ENCODE measurements at regions not wholly inside any gene's neighbourhood (a gene's known extent, or its start where the extent isn't known, plus 50 kb on each side); places are given as distances from the start of the nearest gene placed in this dataset.
"Not testable (repeated sequence)": the region's sequence is repeated elsewhere in the genome, so short reads cannot be mapped to it uniquely, and the experiment has no call there.

DNA sequence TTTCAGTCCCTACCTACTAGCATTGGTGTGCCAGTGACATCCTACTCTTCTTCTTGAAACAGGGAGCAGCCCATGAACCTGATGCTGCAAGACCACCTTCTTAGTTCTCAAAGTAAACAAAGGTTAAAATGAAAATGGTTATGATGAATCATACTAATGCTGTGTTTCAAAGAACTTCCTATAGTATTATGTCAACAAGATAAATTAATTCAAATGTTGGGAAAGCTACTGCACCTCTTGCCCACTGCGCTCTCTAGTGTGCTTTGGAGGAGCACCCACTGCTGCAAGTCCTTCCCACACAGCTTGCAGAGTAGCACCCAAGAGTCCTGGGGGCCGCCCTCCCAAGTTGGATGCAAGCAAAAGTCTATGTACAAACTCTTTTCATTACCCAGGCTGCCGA lies 81.1 kb downstream of the CD200R1L start:
- intact Hi-C loops (cut with micrococcal nuclease), result no loop called here

DNA sequence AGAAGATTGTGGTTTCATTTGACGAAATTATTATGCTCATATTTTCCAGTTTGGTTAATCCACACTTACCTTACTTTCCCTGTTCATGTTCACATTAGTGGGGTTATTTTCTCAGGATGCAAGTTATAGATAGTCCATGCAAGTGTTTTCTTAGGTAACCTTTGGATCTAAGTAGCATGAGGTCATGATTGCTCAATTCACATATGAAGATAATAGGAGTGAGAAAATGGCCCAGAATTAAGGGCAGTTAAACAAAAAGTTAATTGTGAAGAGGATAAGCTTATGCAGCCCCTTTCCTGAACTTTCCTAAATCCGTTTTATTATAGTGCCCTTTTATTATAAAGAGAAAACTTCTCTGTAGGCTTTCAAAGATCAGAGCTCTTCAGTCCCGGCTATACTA lies 83.4 kb downstream of the CD200R1L start:
- intact Hi-C loops (cut with micrococcal nuclease), result no loop called here

DNA sequence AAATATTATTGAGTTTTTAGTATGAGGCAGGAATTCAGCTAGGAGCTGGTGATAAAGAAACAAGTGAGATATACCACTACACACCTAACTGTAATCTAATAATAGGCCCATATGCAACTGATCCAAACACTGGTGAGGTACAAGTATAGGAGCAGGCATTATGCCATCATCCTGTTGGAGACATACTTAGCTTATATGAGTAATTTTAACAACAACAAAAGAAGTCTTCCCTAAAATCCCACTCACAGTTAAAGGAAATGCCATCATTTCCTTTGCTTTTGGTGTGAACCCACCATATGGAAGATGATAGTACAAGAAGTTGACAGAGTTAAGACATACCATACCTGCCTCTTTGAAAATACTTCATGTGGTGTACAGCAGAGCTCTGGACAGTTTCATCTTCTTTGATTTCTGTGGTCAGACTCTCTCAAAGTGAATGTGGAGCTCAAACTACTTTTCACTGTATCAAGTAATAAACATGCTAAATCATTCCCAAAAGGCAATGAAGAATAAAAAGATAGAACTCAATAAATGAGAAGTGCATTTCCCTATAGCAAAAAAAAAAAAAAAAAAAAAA lies 85.5 kb downstream of the CD200R1L start:
- intact Hi-C loops (cut with micrococcal nuclease), result no loop called here

DNA sequence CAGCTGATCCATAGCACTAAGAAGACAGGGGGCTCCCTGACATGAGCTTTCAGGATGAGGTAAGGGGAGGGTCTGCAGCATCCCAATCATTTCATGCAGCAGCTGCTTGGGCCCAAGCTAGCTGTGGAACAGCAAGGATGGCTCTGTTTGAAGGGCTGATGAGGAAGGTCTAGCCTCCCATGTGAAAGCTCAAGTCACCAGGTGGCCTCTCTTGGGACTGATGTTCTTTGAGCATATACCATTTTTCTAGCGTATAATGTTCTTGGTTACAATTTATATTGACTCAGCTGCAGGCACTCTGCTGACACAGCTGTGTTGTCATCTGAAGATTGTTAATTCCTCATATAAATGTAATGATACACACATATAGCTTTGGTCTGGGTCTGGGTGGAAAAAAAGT lies 87.0 kb downstream of the CD200R1L start:
- intact Hi-C loops (cut with micrococcal nuclease), result no loop called here

DNA sequence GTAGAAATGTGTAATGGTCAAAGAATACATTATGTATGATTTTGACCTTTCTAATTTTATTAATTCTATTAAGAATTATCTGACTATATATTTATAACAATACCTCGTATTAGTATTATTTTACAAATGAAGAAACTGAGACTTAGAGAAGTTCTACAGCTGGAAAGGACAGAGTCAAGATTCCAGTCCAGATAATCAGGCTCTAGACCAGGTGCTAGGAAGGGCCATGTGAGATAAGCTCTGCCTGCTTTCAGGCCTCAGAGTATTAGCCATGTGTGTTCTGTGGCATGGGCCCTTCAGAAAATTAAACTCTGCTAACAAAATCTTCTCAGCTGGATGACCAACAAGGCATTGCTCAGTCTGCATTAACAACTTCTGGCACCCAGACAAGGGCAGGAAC lies 87.5 kb downstream of the CD200R1L start:
- intact Hi-C loops (cut with micrococcal nuclease), result no loop called here

DNA sequence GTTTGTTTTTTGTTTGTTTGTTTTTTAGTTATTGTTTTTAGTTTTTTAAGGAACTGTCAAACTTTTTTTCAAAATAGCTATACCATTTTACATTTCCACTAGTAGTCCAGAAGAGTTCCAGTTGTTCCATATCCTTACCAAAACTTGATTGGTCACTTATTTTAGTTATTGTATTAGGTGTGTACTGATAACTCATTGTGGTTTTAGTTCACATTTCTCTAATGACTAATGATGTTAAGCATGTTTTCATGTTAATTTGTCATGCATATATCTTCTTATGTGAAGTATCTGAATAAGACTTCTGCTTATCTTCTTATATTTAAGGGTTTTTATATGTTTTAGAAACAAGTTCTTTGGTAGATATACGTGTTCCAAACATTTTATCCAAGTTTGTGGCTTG lies 89.5 kb downstream of the CD200R1L start:
- intact Hi-C loops (cut with micrococcal nuclease), result no loop called here

DNA sequence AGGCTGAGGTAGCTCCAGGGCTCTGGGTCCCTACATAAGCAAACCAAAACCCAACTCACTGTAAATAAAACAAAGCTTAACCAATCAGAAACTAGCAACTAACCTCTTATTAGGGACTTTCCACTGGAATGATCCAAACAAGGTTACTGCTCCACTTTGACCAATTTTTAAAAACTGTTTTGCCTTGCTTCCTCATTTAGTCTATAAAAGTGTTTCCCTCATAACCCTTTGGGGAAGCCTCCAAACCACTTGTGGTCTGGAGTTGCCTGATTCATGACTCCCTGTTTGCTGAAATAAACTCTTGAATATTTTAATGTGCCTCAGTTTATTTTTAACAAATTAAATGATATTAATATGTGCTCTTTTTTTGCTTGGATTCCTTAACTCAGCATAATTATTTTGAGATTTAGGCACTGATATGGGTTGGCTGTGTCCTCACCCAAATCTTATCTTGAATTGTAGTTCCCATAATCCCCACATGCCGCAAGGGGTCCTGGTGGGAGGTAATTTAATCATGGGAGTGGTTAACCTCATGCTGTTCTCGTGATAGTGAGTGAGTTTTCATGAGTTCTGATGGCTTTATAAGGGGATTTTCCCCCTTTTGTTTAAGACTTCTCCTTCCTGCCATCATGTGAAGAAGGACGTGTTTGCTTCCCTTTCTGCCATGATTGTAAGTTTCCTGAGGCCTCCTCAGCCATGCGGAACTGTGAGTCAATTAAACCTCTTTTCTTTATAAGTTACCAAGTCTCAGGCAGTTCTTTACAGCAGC lies 90.6 kb downstream of the CD200R1L start:
- intact Hi-C loops (cut with micrococcal nuclease), result no loop called here

DNA sequence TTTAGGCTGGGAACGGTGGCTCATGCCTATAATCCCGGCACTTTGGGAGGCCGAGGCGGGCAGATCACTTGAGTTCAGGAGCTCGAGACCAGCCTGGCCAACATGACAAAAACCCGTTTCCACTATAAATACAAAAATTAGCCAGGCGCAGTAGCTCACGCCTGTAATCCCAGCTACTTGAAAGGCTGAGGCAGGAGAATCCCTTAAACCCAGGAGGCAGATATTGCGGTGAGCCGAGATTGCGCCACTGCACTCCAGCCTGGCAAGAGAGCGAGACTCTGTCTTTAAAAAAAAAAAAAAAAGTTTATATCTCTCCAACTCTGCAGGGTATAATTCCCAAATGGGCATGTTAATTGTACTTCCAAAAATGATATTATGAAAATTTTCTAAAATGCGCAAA lies 91.6 kb downstream of the CD200R1L start:
- intact Hi-C loops (cut with micrococcal nuclease), result not testable (repeated sequence)

DNA sequence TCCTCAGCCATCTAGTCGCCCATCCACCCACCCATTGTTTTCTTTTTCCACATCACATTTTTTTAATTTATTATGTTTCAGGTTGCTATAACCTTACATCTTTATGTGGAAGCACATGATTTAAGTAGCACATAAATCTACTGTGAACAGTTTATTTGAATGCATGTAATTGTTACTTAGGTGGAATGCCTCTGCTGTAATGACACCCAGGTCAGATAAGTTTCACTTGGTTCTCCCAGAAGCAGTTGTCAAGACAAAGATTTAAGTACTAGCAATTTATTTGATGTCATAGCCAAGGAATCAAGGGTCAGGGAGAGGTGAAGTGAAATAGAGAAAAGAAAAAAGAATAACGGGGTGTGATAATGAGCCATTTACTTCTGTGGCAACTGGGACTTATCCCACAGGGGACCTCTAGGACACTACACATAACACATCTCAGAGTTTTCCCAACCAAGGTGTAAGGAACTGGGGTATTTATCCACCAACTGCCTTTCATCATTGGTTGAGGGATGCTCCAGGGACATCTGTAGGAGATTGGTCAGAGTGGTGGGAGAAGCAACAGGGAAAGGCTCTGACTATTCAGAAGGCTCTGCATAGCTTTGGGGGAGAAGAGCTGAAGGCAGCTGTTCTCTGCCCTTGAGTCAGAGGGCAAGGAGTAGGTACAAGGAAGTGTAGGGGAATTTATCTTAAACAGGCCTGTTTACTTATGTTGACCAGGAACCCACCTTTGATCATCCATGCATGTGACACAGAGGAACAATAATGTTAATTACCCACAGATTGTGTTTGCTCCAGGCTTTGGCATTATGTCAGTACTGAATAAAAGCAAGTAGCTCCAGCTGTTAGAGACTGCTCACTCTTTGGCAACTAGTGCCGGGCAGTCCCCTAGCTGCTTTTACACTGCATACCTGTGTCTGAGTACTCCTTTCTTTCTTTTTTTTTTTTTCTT lies 94.8 kb downstream of the CD200R1L start:
- intact Hi-C loops (cut with micrococcal nuclease), result no loop called here

DNA sequence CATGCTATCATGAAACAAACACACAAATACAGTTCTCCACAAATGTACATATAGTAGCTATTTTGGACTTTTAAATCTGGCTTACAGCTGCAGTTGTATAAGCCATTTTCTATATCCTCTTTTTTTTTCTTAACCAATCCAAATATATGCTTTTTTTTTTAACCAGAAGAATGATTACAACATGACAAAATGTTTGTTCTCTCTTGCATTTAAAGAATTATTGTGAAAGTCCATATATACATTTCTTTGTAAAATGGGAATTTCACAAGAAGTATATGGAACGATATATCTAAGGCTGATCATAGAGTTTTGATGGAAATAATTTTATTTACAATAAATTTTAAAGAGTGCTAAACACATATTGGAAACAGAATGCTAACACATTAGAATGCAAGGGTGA lies 95.6 kb downstream of the CD200R1L start:
- intact Hi-C loops (cut with micrococcal nuclease), result no loop called here

DNA sequence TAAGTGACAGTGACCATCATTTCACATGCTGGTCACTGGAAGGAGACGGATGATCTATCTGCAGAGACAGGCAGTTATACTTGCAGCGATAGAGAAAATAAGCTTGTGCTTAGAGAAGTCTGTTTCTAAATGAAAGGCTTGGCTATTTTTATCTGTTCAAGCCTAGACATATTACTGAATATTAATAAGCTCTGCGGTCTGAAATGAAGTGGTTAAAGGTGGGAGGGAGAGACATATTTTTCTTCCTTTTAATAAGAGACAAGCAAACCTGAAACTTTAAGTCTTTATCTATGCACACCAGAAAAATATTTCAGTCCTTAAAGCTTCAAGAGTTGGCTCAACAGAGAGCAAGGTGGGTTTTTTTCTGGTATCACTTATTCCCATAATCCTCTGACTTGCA lies 99.0 kb downstream of the CD200R1L start:
- intact Hi-C loops (cut with micrococcal nuclease), result no loop called here

DNA sequence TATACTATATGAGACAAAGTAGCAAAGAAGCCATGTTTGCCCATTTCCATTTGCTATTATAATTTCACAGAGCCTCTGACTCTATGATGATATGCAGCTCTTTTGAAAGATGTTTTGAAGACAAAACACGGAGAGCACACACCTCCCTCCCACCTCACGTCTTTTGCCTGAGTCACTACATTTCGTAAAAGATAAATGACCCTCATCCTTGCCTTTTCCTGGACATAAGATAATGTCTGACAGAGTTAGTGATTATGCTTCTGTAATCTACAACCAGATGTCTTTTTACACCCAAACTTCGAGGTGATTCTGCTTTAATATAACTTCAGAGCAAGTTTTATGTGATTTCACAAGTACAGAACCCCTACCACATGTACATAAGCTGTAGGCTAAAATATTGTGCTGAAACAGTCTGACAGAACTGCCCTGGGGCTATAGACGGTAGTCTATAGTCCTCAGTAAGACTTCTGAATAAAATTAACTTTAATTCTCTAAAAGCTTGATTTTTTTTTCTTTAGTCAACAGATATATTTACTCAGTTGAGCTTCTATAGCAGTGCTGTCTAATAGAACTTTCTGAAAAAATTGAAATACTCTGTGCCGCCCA lies 99.9 kb downstream of the CD200R1L start:
- intact Hi-C loops (cut with micrococcal nuclease), result no loop called here

DNA sequence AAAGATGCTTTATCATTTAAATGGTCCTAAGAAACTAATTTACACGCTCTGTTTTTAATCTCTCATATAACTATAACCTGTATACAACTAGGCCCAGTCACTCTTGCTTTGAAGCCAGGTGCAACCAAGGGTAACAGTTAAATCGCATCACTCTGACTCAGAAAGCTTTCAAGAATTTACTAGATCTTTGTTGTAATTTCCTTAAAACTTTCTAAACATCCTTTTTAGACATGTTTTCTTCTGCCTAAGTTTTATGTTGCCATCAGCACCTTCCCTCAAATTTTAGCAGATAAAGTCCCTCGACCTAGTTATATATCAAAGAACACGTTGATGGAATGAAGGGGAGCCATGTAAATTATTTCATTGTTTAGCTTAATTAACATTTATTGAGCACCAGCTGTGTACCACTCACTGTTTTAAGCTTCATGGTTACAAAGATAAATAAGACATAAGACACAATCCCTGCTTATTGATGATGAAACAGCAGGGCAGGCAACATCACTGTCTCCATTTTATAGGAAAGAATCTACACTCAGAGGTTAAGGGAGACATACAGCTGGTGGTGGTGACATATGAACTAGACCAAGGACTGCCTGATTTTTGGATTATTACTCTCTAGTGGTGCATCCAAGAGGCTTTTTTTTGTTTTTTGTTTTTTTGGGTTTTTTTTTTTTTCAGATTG lies 101.0 kb downstream of the CD200R1L start:
- intact Hi-C loops (cut with micrococcal nuclease), result no loop called here

DNA sequence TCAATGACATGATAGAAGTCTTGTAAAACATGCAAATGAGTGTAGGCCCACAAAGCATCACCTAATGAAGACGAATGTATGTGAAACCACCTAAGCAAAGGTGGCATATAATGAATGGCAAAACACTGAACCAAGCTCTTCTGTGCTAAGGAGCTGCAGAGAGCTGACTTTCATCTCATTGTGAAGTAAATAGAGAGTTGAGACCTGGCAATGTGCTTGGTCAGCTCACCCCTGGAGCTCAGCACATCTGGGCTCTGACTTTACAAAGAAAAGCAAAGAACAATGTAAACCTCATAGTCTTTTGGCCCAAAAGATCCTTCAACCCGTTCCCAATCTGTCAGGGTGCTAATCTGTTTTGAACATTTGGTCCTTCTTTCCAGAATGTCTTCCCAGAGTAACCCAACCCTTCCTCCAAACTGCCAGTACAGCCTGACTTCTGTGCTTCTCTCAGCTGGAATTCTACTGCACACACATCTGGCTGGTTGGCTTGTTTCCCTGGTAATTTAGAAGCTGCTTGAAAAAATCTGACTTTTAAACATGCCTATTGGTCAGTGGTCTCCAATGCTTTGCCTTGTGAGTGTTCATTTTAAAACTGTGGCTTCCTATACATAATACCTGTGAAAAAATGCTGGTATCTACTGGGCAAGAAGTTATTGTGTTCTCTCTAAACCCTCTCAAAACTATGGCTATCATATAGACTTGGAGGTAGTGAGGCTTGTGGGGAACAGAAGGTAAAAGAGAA lies 101.7 kb downstream of the CD200R1L start:
- intact Hi-C loops (cut with micrococcal nuclease), result no loop called here

DNA sequence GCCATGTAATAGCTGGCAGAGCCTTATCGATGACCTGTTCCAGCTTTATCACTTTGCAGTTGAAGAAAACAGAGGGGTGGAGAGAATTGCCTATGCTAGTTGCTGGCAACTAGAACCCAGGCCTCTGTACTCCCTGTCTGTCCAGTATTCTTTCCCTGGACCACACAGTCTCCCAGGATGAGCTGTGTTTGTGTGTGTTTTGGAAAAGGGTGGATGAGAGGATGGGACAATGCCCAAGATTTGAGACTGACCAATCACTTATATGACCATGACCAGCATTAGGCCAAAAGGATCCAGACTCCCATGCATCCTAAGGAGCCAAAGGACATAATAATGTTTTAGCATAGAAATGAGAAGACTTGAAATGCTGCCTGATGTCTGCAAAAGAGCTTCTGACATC lies 102.6 kb downstream of the CD200R1L start:
- intact Hi-C loops (cut with micrococcal nuclease), result no loop called here

DNA sequence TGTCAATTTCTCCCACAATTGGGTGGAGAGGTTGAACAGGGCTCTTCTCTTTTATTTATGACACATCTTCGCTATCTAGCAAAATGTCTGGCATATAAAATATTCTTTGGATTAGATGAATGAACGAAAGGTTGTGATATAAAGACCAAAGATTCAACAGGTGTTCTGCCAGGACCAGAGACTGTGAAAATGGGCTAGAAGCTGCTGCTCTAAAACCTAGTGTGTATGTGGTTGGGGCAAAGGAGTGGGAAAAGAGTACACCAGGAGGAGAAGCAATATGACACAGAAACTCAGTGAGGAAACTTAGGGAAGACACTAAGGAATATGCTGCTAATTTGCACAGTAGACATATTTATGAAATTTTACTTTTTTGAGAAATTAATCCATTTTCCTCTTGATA lies 102.0 kb upstream of the CCDC80 start:
- intact Hi-C loops (cut with micrococcal nuclease), result no loop called here

DNA sequence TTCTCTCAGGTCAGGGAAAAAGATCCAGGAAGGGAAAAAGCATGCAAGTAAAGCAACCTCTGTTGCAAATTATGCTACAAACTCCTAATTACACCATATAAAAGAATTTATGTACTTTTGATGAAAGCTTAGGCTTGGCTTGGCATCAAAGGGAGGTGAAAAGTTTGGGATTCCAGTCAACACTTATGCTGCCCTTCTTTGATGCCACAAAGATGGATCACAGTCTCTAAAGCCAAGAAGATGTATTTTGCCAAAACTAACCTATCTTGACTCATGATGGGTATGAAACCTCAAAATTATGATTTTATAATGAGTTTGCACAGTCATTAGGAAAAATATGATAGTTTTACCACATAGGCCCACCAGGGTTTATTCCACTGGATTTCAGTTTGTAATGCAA lies 101.0 kb upstream of the CCDC80 start:
- intact Hi-C loops (cut with micrococcal nuclease), result no loop called here

DNA sequence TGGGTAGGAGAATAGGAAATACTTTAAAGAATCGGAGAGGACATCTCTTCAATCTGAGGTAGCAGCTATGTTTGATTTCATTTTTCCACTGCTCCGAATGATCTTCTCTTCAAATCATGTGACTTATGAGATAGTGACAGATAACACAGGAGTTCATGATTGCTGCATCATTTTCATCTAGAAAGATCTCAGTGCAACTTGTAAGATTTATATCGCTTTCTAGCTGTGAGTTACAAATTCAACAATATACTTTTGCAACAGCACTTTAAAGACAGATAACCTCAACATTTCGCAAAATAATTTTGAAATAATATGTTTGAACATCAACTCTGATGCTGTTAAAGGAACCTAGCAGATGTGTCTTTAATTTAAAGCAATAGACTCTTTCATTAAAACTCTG lies 99.9 kb upstream of the CCDC80 start:
- intact Hi-C loops (cut with micrococcal nuclease), result no loop called here

DNA sequence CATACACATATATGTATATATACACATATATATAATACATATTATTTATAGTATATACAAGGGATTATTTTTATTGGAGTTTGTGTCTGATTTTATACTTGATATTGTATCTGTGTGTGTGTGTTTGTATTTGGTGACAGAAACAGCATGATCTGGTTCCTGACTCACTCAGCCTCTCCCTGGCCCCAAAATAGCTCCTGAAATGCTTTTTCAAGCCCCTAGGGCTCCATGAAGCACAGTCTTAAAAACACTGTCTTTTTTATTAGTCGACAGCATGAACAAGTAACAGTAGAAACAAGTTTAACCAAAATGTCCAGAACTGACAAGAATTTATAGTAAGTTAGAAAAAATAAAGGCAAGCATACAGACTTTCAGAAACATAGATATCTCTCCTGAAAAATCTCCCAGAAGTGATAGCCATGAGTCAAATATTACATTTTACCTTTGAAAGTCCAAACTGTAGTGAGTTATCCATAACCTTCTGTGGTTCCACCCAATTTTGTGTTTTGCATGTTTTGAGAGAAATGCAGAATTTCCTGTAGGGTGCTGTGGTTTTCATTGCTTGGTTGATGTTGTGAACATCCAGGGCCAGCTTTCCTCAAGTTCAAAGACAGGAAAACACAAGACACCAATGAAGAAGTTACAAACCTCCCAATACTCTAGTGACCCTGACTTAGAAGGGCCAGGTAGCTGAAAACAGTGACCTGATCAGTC lies 98.5 kb upstream of the CCDC80 start:
- intact Hi-C loops (cut with micrococcal nuclease), result loop anchor here (10.0 kb wide), 2 partner anchors 655 to 1005 kb away; partner anchors contain the start of genes ATP6V1A, C3orf52 and NAA50

DNA sequence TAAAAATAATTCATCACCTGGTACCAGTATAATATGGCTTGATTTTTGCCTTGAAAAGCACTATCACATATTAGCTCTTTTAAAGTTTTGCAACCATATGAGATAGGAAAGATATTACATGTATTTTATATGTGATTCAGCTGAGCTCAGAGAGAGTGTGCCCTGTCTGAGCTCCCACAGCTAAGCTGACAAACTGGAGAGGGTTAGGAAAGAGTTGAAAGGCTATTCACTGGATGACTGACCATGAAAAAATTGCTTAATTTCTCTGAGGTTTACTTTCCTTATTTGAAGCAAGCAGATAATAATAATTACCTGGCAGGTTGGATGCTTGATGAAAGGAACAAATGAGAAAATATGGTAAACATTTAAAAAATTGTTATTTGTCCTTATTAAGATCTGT lies 97.4 kb upstream of the CCDC80 start:
- intact Hi-C loops (cut with micrococcal nuclease), result loop anchor here (10.0 kb wide), 2 partner anchors 654 to 1006 kb away; partner anchors contain the start of genes ATP6V1A, C3orf52 and NAA50
